Loucy (cell line): ENCODE measurements at regions not wholly inside any gene's neighbourhood (a gene's known extent, or its start where the extent isn't known, plus 50 kb on each side); places are given as distances from the start of the nearest gene placed in this dataset.

Experiments used
- H2AFZ ChIP-seq: fragments of 200-600 bp; sonication (generic); 2 replicates; pipeline ENCODE4 v1.6.0; 2016; ENCODE audit warnings: antibody characterized with exemption, mild to moderate bottlenecking, low read length, moderate library complexity
- H3F3A ChIP-seq: fragments of 200-600 bp; 2 replicates; pipeline ENCODE4 v1.6.0; 2016; ENCODE audit warnings: antibody characterized with exemption, low read depth, mild to moderate bottlenecking
- H3K27me3 ChIP-seq: fragments of 200-600 bp; sonication (generic); 2 replicates; pipeline ENCODE4 v1.6.1; 2014; ENCODE audit warnings: low read length, mild to moderate bottlenecking; ENCODE audit not compliant: insufficient read depth, poor library complexity, severe bottlenecking
- H3K36me3 ChIP-seq: fragments of 200-600 bp; sonication (generic); 2 replicates; pipeline ENCODE4 v1.6.1; 2016; ENCODE audit warnings: low read length; ENCODE audit not compliant: insufficient read depth
- H3K4me1 ChIP-seq: fragments of 200-600 bp; sonication (generic); 2 replicates; pipeline ENCODE4 v1.5.1; 2014; ENCODE audit warnings: low read length, mild to moderate bottlenecking; ENCODE audit not compliant: insufficient read depth, poor library complexity, severe bottlenecking
- H3K4me2 ChIP-seq: fragments of 200-600 bp; sonication (generic); 2 replicates; pipeline ENCODE4 v1.6.0; 2014; ENCODE audit warnings: antibody characterized with exemption, low read length, low read depth, mild to moderate bottlenecking; ENCODE audit not compliant: poor library complexity, severe bottlenecking
- H3K4me3 ChIP-seq: fragments of 200-600 bp; sonication (generic); 2 replicates; pipeline ENCODE4 v1.5.1; 2014; ENCODE audit warnings: low read length, mild to moderate bottlenecking, mixed read lengths; ENCODE audit not compliant: poor library complexity, severe bottlenecking
- H3K79me2 ChIP-seq: fragments of 200-600 bp; sonication (generic); 2 replicates; pipeline ENCODE4 v1.6.1; 2014; ENCODE audit warnings: low read length; ENCODE audit not compliant: insufficient read depth
- H3K9ac ChIP-seq: fragments of 200-600 bp; sonication (generic); 2 replicates; pipeline ENCODE4 v1.6.0; 2014; ENCODE audit warnings: mild to moderate bottlenecking, low read depth, low read length, moderate library complexity; ENCODE audit not compliant: poor library complexity, severe bottlenecking
- H3K9me2 ChIP-seq: fragments of 200-600 bp; sonication (generic); replicated peaks from 2 replicates; pipeline ENCODE4 v1.6.1; 2016; ENCODE audit warnings: low read depth, low read length, mixed read lengths
- H3K9me3 ChIP-seq: fragments of 200-600 bp; sonication (generic); 2 replicates; pipeline ENCODE4 v1.6.1; 2014; ENCODE audit warnings: mild to moderate bottlenecking, antibody characterized with exemption, low read length, low read depth; ENCODE audit not compliant: insufficient read depth
- H4K20me1 ChIP-seq: fragments of 200-600 bp; sonication (generic); 2 replicates; pipeline ENCODE4 v1.6.0; 2014; ENCODE audit warnings: antibody characterized with exemption, low read length, mild to moderate bottlenecking; ENCODE audit not compliant: insufficient read depth, poor library complexity, severe bottlenecking
- EZH2phosphoT487 ChIP-seq: fragments of 200-600 bp; IDR thresholded peaks from 2 replicates; pipeline ENCODE4 v1.6.1; 2018; ENCODE audit warnings: antibody characterized with exemption, mild to moderate bottlenecking, moderate library complexity, borderline replicate concordance
- TF ChIP-seq, protein P1 (sequence below): fragments of 200-600 bp; sonication (generic); conservative IDR thresholded peaks from 2 replicates; pipeline ENCODE4 v1.5.1; 2014; ENCODE audit warnings: mild to moderate bottlenecking, antibody characterized with exemption, low read length

DNA sequence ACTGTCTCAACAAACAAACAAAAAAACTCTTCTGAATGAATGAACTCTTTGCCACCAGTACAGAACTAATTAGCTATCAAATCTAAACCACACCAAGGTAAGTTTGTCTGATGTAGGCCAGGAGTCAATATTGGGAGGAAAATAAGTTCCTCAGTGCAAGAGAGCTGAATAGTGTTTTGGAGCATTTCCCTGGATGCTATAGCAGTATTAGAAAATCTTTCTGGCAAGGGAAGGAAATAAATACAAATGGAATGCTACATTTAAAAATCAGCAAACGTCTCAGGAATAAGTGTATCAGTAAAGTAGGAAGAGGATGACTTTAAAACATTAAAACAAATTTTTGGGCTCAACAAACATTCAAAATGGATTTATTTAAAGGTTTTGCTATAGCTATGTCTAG is 81.3 kb upstream of the TMTC4 start:
- no peaks in the 10 kb centered on the region for H4K20me1 ChIP-seq
- H3K4me1 ChIP-seq, result no peaks in the 10 kb centered on the region
- H3K36me3 ChIP-seq, result no peaks in the 10 kb centered on the region
- H3K27me3 ChIP-seq, result no peaks in the 10 kb centered on the region
- no peaks in the 10 kb centered on the region for H3K79me2 ChIP-seq
- H3K9me3 ChIP-seq, result no peaks in the 10 kb centered on the region
- H3F3A ChIP-seq, result no peaks in the 10 kb centered on the region
- no peak for TF ChIP-seq EZH2phosphoT487
- TF ChIP-seq, protein P1, sequence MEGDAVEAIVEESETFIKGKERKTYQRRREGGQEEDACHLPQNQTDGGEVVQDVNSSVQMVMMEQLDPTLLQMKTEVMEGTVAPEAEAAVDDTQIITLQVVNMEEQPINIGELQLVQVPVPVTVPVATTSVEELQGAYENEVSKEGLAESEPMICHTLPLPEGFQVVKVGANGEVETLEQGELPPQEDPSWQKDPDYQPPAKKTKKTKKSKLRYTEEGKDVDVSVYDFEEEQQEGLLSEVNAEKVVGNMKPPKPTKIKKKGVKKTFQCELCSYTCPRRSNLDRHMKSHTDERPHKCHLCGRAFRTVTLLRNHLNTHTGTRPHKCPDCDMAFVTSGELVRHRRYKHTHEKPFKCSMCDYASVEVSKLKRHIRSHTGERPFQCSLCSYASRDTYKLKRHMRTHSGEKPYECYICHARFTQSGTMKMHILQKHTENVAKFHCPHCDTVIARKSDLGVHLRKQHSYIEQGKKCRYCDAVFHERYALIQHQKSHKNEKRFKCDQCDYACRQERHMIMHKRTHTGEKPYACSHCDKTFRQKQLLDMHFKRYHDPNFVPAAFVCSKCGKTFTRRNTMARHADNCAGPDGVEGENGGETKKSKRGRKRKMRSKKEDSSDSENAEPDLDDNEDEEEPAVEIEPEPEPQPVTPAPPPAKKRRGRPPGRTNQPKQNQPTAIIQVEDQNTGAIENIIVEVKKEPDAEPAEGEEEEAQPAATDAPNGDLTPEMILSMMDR, result no peak
- no peak overlapping the region for H3K4me3 ChIP-seq
- H3K9me2 ChIP-seq, result no peaks in the 10 kb centered on the region
- no peak overlapping the region for H2AFZ ChIP-seq
- H3K9ac ChIP-seq, result no peak overlapping the region
- H3K4me2 ChIP-seq, result no peak overlapping the region

- Histone ChIP-seq H3K9ac (no peak overlapping the region), H3K9me3 (no peaks in the 10 kb centered on the region), H3K4me3 (no peak overlapping the region), H3K79me2 (no peaks in the 10 kb centered on the region), H3K4me2 (no peak overlapping the region), H3K27me3 (no peaks in the 10 kb centered on the region), H3K9me2 (no peaks in the 10 kb centered on the region), H3F3A (no peaks in the 10 kb centered on the region), H4K20me1 (no peaks in the 10 kb centered on the region), H3K36me3 (no peaks in the 10 kb centered on the region), H2AFZ (no peak overlapping the region), H3K4me1 (no peaks in the 10 kb centered on the region)
- TF ChIP-seq, protein P1, result no peak
- no peak for TF ChIP-seq EZH2phosphoT487
Measured at GRCh38 chr13:100754459-100754858, 79.9 kb upstream of the TMTC4 start.

- TF ChIP-seq EZH2phosphoT487, result no peak
- TF ChIP-seq, protein P1, result no peak
- no peaks in the 10 kb centered on the region for H3K27me3 ChIP-seq
- H2AFZ ChIP-seq, result no peak overlapping the region
Measured at GRCh38 chr13:100753376-100753775, 78.8 kb upstream of the TMTC4 start.

More at GRCh38 chr13:100753376-100753775, 78.8 kb upstream of the TMTC4 start:
- no peaks in the 10 kb centered on the region for H3F3A ChIP-seq
- H3K4me1 ChIP-seq, result no peaks in the 10 kb centered on the region
- no peak overlapping the region for H3K9ac ChIP-seq
- H3K4me3 ChIP-seq, result no peak overlapping the region
- no peaks in the 10 kb centered on the region for H3K36me3 ChIP-seq
- H3K79me2 ChIP-seq, result no peaks in the 10 kb centered on the region
- no peak overlapping the region for H3K4me2 ChIP-seq
- H4K20me1 ChIP-seq, result no peaks in the 10 kb centered on the region
- H3K9me3 ChIP-seq, result no peaks in the 10 kb centered on the region
- H3K9me2 ChIP-seq, result no peaks in the 10 kb centered on the region
